IMR-90 (cell line): ENCODE measurements at regions not wholly inside any gene's neighbourhood (a gene's known extent, or its start where the extent isn't known, plus 50 kb on each side); places are given as distances from the start of the nearest gene placed in this dataset.

Source experiments
- ATAC-seq: fragments of 200-7000 bp; cut with Tn5 transposase; 2 replicates; pipeline ENCODE4 v1.9.1; 2020; ENCODE audit warnings: low read depth, mild to moderate bottlenecking, moderate library complexity
- BruUV-seq: library from RNA; stranded (reverse); fragments of 400-500 nt; replicated peaks from 2 replicates; lab custom pipeline; 2021; lab: Mats Ljungman, UMichigan
- CTCF ChIA-PET: fragments of 300-600 bp; formaldehyde crosslinking; extraction: SDS; loops from one replicate; lab custom pipeline; 2021; ENCODE audit warnings: antibody characterized with exemption; lab: Yijun Ruan, JAX
- POLR2A ChIA-PET: fragments of 300-600 bp; sonication (Branson Sonifier 250); formaldehyde crosslinking; loops from one replicate; lab custom pipeline; 2022; ENCODE audit warnings: antibody characterized with exemption; ENCODE audit not compliant: unreplicated experiment; lab: Charles Lee
- DNase-seq: peaks from one replicate; pipeline ENCODE4 v3.0.0; 2013
- H2AFZ ChIP-seq: replicated peaks from 2 replicates; pipeline ENCODE3; 2013; ENCODE audit warnings: low read length, mild to moderate bottlenecking; ENCODE audit not compliant: poor library complexity
- H2AK5ac ChIP-seq: 2 replicates; pipeline ENCODE4 v1.6.1; 2013; ENCODE audit warnings: low read depth, low read length, inconsistent platforms
- H2AK9ac ChIP-seq: replicated peaks from 2 replicates; pipeline ENCODE3; 2013; ENCODE audit warnings: mild to moderate bottlenecking, low read depth, low read length, moderate library complexity; ENCODE audit not compliant: poor library complexity
- H2BK120ac ChIP-seq: 2 replicates; pipeline ENCODE4 v1.6.1; 2013; ENCODE audit warnings: low read depth, low read length, inconsistent platforms
- H2BK15ac ChIP-seq: 3 replicates; pipeline ENCODE4 v1.6.1; 2013; ENCODE audit warnings: low read depth, low read length, inconsistent platforms
- H2BK20ac ChIP-seq: 2 replicates; pipeline ENCODE4 v1.6.1; 2013; ENCODE audit warnings: low read depth, mild to moderate bottlenecking, inconsistent platforms, low read length, moderate library complexity
- H2BK5ac ChIP-seq: 2 replicates; pipeline ENCODE4 v1.6.1; 2013; ENCODE audit warnings: mild to moderate bottlenecking, low read depth, low read length, inconsistent platforms; ENCODE audit not compliant: poor library complexity, severe bottlenecking
- H3K14ac ChIP-seq: replicated peaks from 2 replicates; pipeline ENCODE4 v1.6.1; 2013; ENCODE audit warnings: low read depth, low read length, inconsistent platforms
- H3K18ac ChIP-seq: 2 replicates; pipeline ENCODE4 v1.6.1; 2013; ENCODE audit warnings: low read depth, low read length, control low read depth
- H3K23ac ChIP-seq: 2 replicates; pipeline ENCODE4 v1.6.1; 2013; ENCODE audit warnings: low read depth, low read length, inconsistent platforms
- H3K27ac ChIP-seq: 2 replicates; pipeline ENCODE4 v1.5.1; 2013; ENCODE audit warnings: mild to moderate bottlenecking, control low read depth, low read length; ENCODE audit not compliant: insufficient read depth
- H3K27me3 ChIP-seq: 2 replicates; pipeline ENCODE4 v1.6.1; 2013; ENCODE audit warnings: low read length; ENCODE audit not compliant: control insufficient read depth, insufficient read depth
- H3K36me3 ChIP-seq: 2 replicates; pipeline ENCODE4 v1.6.1; 2013; ENCODE audit warnings: low read length, mixed read lengths; ENCODE audit not compliant: control insufficient read depth, insufficient read depth
- H3K4ac ChIP-seq: 2 replicates; pipeline ENCODE4 v1.6.1; 2013; ENCODE audit warnings: low read depth, low read length, inconsistent platforms
- H3K4me1 ChIP-seq: 2 replicates; pipeline ENCODE4 v1.6.1; 2013; ENCODE audit warnings: low read length, mixed read lengths; ENCODE audit not compliant: control insufficient read depth, insufficient read depth
- H3K4me2 ChIP-seq: 2 replicates; pipeline ENCODE4 v1.6.1; 2013; ENCODE audit warnings: low read depth, mild to moderate bottlenecking, control low read depth, low read length, moderate library complexity
- H3K4me3 ChIP-seq: 2 replicates; pipeline ENCODE4 v1.5.1; 2013; ENCODE audit warnings: low read depth, mild to moderate bottlenecking, control low read depth, low read length, moderate library complexity; ENCODE audit not compliant: insufficient read depth
- H3K56ac ChIP-seq: 2 replicates; pipeline ENCODE4 v1.6.1; 2013; ENCODE audit warnings: low read length, inconsistent platforms; ENCODE audit not compliant: insufficient read depth; ENCODE audit errors: extremely low read depth
- H3K79me1 ChIP-seq, 2 experiments: 2 replicates each; pipeline ENCODE4 v1.6.1; 2013; ENCODE audit warnings: low read length in 2 of 2, inconsistent platforms in 1 of 2, low read depth in 1 of 2
- H3K9ac ChIP-seq: 2 replicates; pipeline ENCODE4 v1.6.1; 2013; ENCODE audit warnings: low read depth, low read length, control low read depth
- H3K9me1 ChIP-seq: 2 replicates; pipeline ENCODE4 v1.6.1; 2013; ENCODE audit warnings: low read length, inconsistent platforms; ENCODE audit not compliant: insufficient read depth
- H3K9me3 ChIP-seq: 2 replicates; pipeline ENCODE4 v1.6.1; 2013; ENCODE audit warnings: low read length; ENCODE audit not compliant: control insufficient read depth, insufficient read depth
- H4K20me1 ChIP-seq: 2 replicates; pipeline ENCODE4 v1.6.1; 2013; ENCODE audit warnings: low read length, inconsistent platforms; ENCODE audit not compliant: insufficient read depth
- H4K5ac ChIP-seq: 2 replicates; pipeline ENCODE4 v1.6.1; 2013; ENCODE audit warnings: mild to moderate bottlenecking, low read depth, low read length, control low read depth
- H4K8ac ChIP-seq, 2 experiments: 2 replicates each; pipeline ENCODE4 v1.6.1; 2013; ENCODE audit warnings: low read depth in 2 of 2, low read length in 2 of 2, control low read depth in 1 of 2, inconsistent platforms in 1 of 2
- H4K91ac ChIP-seq: 2 replicates; pipeline ENCODE4 v1.6.1; 2013; ENCODE audit warnings: low read depth, low read length, inconsistent platforms; ENCODE audit not compliant: insufficient read depth
- BHLHE40 ChIP-seq: fragments of 150-350 bp; IDR thresholded peaks from 2 replicates; pipeline ENCODE4 v1.6.1; 2016; ENCODE audit warnings: mild to moderate bottlenecking, low read depth, low read length
- CEBPB ChIP-seq: IDR thresholded peaks from 2 replicates; pipeline ENCODE4 v1.6.1; 2012; ENCODE audit warnings: low read depth, low read length, improper control_type of control experiment
- CHD1 ChIP-seq: IDR thresholded peaks from 2 replicates; pipeline ENCODE4 v1.6.1; 2012; ENCODE audit warnings: low read depth, low read length, improper control_type of control experiment
- CTCF ChIP-seq: conservative IDR thresholded peaks from 2 replicates; pipeline ENCODE4 v1.5.1; 2012; ENCODE audit warnings: mild to moderate bottlenecking, low read depth, low read length, improper control_type of control experiment
- ELK1 ChIP-seq: fragments of 150-350 bp; IDR thresholded peaks from 2 replicates; pipeline ENCODE4 v1.6.1; 2016; ENCODE audit warnings: low read depth, mild to moderate bottlenecking, low read length, moderate library complexity, borderline replicate concordance
- FOS ChIP-seq: fragments of 150-350 bp; IDR thresholded peaks from 2 replicates; pipeline ENCODE4 v1.6.1; 2016; ENCODE audit warnings: low read depth, low read length
- MXI1 ChIP-seq: IDR thresholded peaks from 2 replicates; pipeline ENCODE4 v1.6.1; 2012; ENCODE audit warnings: low read depth, mild to moderate bottlenecking, low read length, moderate library complexity, borderline replicate concordance
- NFE2L2 ChIP-seq: fragments of 150-350 bp; IDR thresholded peaks from 2 replicates; pipeline ENCODE4 v1.6.1; 2016; ENCODE audit warnings: low read depth, mild to moderate bottlenecking, low read length
- POLR2A ChIP-seq: IDR thresholded peaks from 2 replicates; pipeline ENCODE4 v1.6.1; 2012; ENCODE audit warnings: mild to moderate bottlenecking, low read depth, low read length
- USF2 ChIP-seq: fragments of 150-350 bp; IDR thresholded peaks from 2 replicates; pipeline ENCODE4 v1.6.1; 2017; ENCODE audit warnings: mild to moderate bottlenecking, antibody characterized with exemption, low read length, low read depth
- WGBS, 2 experiments: methylation state at CpG; one replicate each; pipeline versions ENCODE4 v1.1.5 to v1.1.7; 2013; ENCODE audit warnings: missing lambda C conversion rate in 2 of 2; ENCODE audit not compliant: insufficient read length in 1 of 2; ENCODE audit errors: extremely low coverage in 2 of 2; 5-methylcytosine and 5-hydroxymethylcytosine counted together
- dilution Hi-C: fragments of 300-500 bp; cut with HindIII; formaldehyde crosslinking; loops from one replicate; pipeline ENCODE4 v1.14.3; 2018; ENCODE audit warnings: low sequenced_read_pairs; ENCODE audit not compliant: unreplicated experiment
- in situ Hi-C: fragments of 300-500 bp; cut with MboI; formaldehyde crosslinking; loops from 3 replicates; pipeline ENCODE4 v1.14.3; 2019; ENCODE audit warnings: low sequenced_read_pairs, inconsistent platforms, mixed read lengths
- intact Hi-C: fragments of 100-400 bp; cut with micrococcal nuclease; formaldehyde crosslinking; loops from 2 replicates; pipeline ENCODE4 v1.10.0; 2022

- H2BK20ac ChIP-seq = no peak overlapping the region
- no peaks in the 10 kb centered on the region for H3K9me3 ChIP-seq
- dilution Hi-C loops (no loop called here), intact Hi-C loops (no loop called here), in situ Hi-C loops (no loop called here)
- no peaks in the 10 kb centered on the region for H3K9me1 ChIP-seq
- no peak overlapping the region for H3K4me3 ChIP-seq
- no peaks in the 10 kb centered on the region for H3K36me3 ChIP-seq
- TF ChIP-seq POLR2A (no peak), BHLHE40 (no peak), CEBPB (no peak), CTCF (no peak), ELK1 (no peak), MXI1 (no peak), USF2 (no peak), CHD1 (no peak), FOS (no peak), NFE2L2 (no peak)
- H3K4me2 ChIP-seq = no peak overlapping the region
- no peak overlapping the region for H3K23ac ChIP-seq
- no peak overlapping the region for H4K5ac ChIP-seq
- no peak overlapping the region for H2BK15ac ChIP-seq
- H3K18ac ChIP-seq = no peak overlapping the region
- no peaks in the 10 kb centered on the region for H3K4me1 ChIP-seq
- H4K8ac ChIP-seq = no peak overlapping the region
- H2AK5ac ChIP-seq = no peak overlapping the region
- H4K91ac ChIP-seq = no peak overlapping the region
- H2BK120ac ChIP-seq = no peak overlapping the region
- ATAC-seq (no peak), DNase-seq (no peak)
- no peaks in the 10 kb centered on the region for H4K20me1 ChIP-seq
- H2AFZ ChIP-seq = no peak overlapping the region
- H3K27me3 ChIP-seq = no peaks in the 10 kb centered on the region
- no peak overlapping the region for H2AK9ac ChIP-seq
- H3K14ac ChIP-seq = no peak overlapping the region
- H2BK5ac ChIP-seq = no peak overlapping the region
- no peak overlapping the region for H3K27ac ChIP-seq
- ChIA-PET POLR2A (no interaction called here), CTCF (no interaction called here)
- WGBS, 2 experiments = no CpG with 5 or more reads among the region's 3 CpGs
- BruUV-seq = no TSS peak
- no peaks in the 10 kb centered on the region for H3K79me1 ChIP-seq
- no peak overlapping the region for H3K9ac ChIP-seq
- H3K4ac ChIP-seq = no peak overlapping the region
- no peak overlapping the region for H3K56ac ChIP-seq
These were observed 872.4 kb upstream of the CXADR start for GRCh38 chr21:16640297-16641027.
